ENCODE measurements at regions not wholly inside any gene's neighbourhood (a gene's known extent, or its start where the extent isn't known, plus 50 kb on each side); places are given as distances from the start of the nearest gene placed in this dataset.

- TF ChIP-seq CTCF (IDR thresholded peaks at IDR 0.05; ENCODE audit: insufficient read depth, low read depth, low read length) (no peak), EZH2 (IDR thresholded peaks at IDR 0.05; ENCODE audit: insufficient read depth, low read length) (no peak)
Measured at GRCh38 chr11:109808569-109808968, 284.6 kb upstream of the ZC3H12C start.
